Cardiac muscle cell (in vitro differentiated cells and primary cell): ENCODE measurements at regions not wholly inside any gene's neighbourhood (a gene's known extent, or its start where the extent isn't known, plus 50 kb on each side); places are given as distances from the start of the nearest gene placed in this dataset.

Source experiments
- DNase-seq, 2 donors: peaks; one replicate each; pipeline versions ENCODE4 v3.0.0 to v3.0.0-alpha.2; 2010 to 2017; ENCODE audit warnings: low read depth in 1 of 2, low spot score in 1 of 2
- H3K27ac ChIP-seq: fragments of 200-600 bp; sonication (generic); 2 replicates; pipeline ENCODE4 v1.5.1; 2016
- H3K27me3 ChIP-seq: fragments of 200-600 bp; sonication (generic); 2 replicates; pipeline ENCODE4 v1.6.0; 2016; ENCODE audit warnings: control low read depth
- H3K36me3 ChIP-seq: fragments of 200-600 bp; sonication (generic); 2 replicates; pipeline ENCODE4 v1.5.1; 2016; ENCODE audit warnings: control low read depth
- H3K4me1 ChIP-seq: fragments of 200-600 bp; sonication (generic); 2 replicates; pipeline ENCODE4 v1.8.1; 2017; ENCODE audit warnings: low read depth, mild to moderate bottlenecking, mixed run types
- H3K4me3 ChIP-seq: fragments of 200-600 bp; sonication (generic); 2 replicates; pipeline ENCODE4 v1.5.1; 2016; ENCODE audit warnings: mild to moderate bottlenecking
- H3K9me3 ChIP-seq: fragments of 200-600 bp; sonication (generic); 2 replicates; pipeline ENCODE4 v1.5.1; 2017; ENCODE audit warnings: low read depth, mild to moderate bottlenecking, control low read depth
- CTCF ChIP-seq: IDR thresholded peaks from 2 replicates; pipeline ENCODE4 v1.5.1; 2012; ENCODE audit warnings: low read depth, mild to moderate bottlenecking, low read length

- no peak overlapping the region for H3K27ac ChIP-seq
- H3K4me3 ChIP-seq, result no peak overlapping the region
- H3K36me3 ChIP-seq, result no peaks in the 10 kb centered on the region
- no peaks in the 10 kb centered on the region for H3K9me3 ChIP-seq
- H3K27me3 ChIP-seq, result peaks cover 15% of the 10 kb centered on the region
- H3K4me1 ChIP-seq, result no peaks in the 10 kb centered on the region
- no peak for TF ChIP-seq CTCF
- DNase-seq, result no peak
Measured at GRCh38 chr6:105592329-105592728, 189.4 kb upstream of the PREP start.

DNA sequence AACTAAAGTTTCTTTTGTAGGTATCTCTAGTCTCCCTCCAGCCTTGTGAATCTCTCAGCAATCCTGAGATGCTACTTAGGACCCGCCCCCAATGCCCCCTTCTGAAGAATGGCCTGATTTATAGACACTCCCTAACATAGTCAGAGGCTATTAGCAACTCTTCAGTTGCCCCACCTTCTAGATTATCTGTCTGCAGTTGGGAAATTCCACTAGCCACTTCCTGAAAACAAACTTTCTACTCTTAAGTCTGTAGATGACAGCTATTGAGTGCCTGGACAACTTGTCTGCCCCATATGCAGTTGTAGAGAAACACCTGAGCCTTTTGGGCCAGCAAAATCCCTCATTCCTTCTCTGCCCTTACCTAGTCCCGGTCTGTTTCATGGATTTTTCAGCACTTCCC lies 188.2 kb upstream of the PREP start:
- H3K36me3 ChIP-seq, result no peaks in the 10 kb centered on the region
- H3K27ac ChIP-seq, result no peak overlapping the region
- H3K9me3 ChIP-seq, result no peaks in the 10 kb centered on the region
- peak in 1 of 2 donors; percentile 15 for DNase-seq
- H3K4me1 ChIP-seq, result no peaks in the 10 kb centered on the region
- no peak for TF ChIP-seq CTCF
- peaks cover 9% of the 10 kb centered on the region for H3K27me3 ChIP-seq
- no peak overlapping the region for H3K4me3 ChIP-seq

GRCh38 chr6:105588123-105588710 lies 185.3 kb upstream of the PREP start:
- no peak for DNase-seq
- no peaks in the 10 kb centered on the region for H3K4me1 ChIP-seq
- no peaks in the 10 kb centered on the region for H3K36me3 ChIP-seq
- no peak overlapping the region for H3K27ac ChIP-seq
- H3K4me3 ChIP-seq, result no peak overlapping the region
- H3K9me3 ChIP-seq, result no peaks in the 10 kb centered on the region
- peaks cover 8% of the 10 kb centered on the region for H3K27me3 ChIP-seq
- no peak for TF ChIP-seq CTCF

DNA sequence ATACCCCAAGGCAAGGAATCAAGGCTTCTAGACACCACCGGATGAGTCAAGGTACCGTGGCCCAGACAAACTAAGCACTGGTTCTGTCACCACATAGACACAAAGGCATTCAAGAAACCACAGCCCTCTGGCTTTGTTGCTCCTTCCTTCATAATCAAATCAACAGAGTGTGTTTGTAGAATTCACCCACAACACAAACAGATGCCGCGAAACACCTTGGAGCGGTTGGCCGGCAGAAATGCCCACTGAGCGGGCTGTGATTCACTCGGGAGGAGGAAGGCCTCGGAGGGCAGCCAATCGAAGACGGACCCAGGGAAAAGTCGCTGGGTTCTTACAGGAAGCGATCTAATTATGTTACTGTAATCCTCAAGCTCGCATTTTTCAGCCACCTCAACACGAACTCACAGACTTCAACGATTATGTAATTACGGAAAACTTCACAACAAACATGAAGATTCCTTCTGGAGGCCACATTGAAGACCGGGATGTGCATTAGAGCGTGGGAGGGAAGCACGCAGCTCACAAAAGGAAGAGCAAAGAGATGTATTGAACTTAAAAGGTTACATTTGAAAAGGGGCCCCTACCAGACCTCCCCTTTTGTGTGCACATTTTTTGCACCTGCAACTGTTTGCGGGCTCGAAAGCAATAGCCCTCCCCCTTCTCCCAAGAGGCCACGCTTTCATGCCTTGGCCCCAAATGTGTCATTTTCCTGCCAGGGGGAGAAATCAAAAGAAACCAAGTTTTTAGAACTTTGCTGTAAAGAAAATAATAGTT lies 184.7 kb upstream of the PREP start:
- Histone ChIP-seq H3K27me3 (peaks cover 4% of the 10 kb centered on the region), H3K4me3 (no peak overlapping the region), H3K36me3 (no peaks in the 10 kb centered on the region), H3K4me1 (no peaks in the 10 kb centered on the region), H3K9me3 (no peaks in the 10 kb centered on the region), H3K27ac (no peak overlapping the region)
- no peak for TF ChIP-seq CTCF
- no peak for DNase-seq

DNA sequence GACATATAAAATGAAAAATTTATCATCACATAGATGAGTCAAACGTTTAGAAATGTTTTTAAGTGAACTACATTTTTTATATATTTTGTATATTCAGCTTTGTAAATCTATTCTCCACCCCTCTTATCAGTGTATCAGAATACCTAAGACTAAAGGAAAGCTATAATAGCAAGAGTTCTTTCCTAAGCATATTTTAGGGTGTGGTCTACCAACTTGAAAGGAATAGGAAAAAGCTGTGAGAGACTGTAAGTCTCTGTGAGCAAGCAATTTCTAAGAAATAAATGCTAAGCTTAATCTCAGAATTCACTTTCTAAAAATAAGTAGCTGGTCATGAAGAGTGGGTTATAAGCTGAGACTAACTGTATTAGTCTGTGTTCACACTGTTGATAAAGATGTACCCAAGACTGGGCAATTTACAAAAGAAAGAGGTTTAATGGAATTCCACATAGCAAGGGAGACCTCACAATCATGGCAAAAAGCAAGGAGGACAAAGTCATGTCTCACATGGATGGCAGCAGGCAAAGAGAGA lies 175.4 kb upstream of the PREP start:
- no peak for TF ChIP-seq CTCF
- no peaks in the 10 kb centered on the region for H3K4me1 ChIP-seq
- no peak for DNase-seq
- no peaks in the 10 kb centered on the region for H3K9me3 ChIP-seq
- no peak overlapping the region for H3K27ac ChIP-seq
- no peaks in the 10 kb centered on the region for H3K27me3 ChIP-seq
- H3K4me3 ChIP-seq, result no peak overlapping the region
- H3K36me3 ChIP-seq, result no peaks in the 10 kb centered on the region
